HEK293 (cell line): ENCODE measurements at regions not wholly inside any gene's neighbourhood (a gene's known extent, or its start where the extent isn't known, plus 50 kb on each side); places are given as distances from the start of the nearest gene placed in this dataset.

Experiments used
- CTCF ChIA-PET: fragments of 350-600 bp; formaldehyde crosslinking; extraction: SDS; loops from one replicate; lab custom pipeline; 2021; ENCODE audit warnings: antibody characterized with exemption; lab: Yijun Ruan, JAX
- POLR2A ChIA-PET: fragments of 300-600 bp; formaldehyde crosslinking; extraction: SDS; loops from one replicate; lab custom pipeline; 2020; ENCODE audit warnings: antibody characterized with exemption, inconsistent platforms; lab: Yijun Ruan, JAX
- H3K27ac ChIP-seq: fragments of 200-500 bp; sonication (Bioruptor generic); 2 replicates; pipeline ENCODE4 v1.5.1; 2014; ENCODE audit warnings: low read depth, low read length, control low read depth, inconsistent platforms; ENCODE audit errors: extremely low read depth
- H3K36me3 ChIP-seq, 2 experiments: fragments of 200-500 bp in 1 of 2; sonication (Bioruptor generic) in 1 of 2; 1 replicate in 1 of 2; 2 replicates in 1 of 2; pipeline ENCODE4 v1.5.1; 2014 to 2017; ENCODE audit warnings: inconsistent platforms in 2 of 2, low read length in 2 of 2; ENCODE audit not compliant: control insufficient read depth in 2 of 2, insufficient read depth in 1 of 2
- H3K4me1 ChIP-seq: fragments of 200-500 bp; sonication (Bioruptor generic); 2 replicates; pipeline ENCODE4 v1.5.1; 2014; ENCODE audit warnings: mild to moderate bottlenecking, low read length, inconsistent platforms; ENCODE audit not compliant: control insufficient read depth, insufficient read depth
- H3K4me3 ChIP-seq: 2 replicates; pipeline ENCODE4 v1.5.1; 2011; ENCODE audit warnings: low read depth, mild to moderate bottlenecking, control low read depth, low read length, moderate library complexity
- H3K9me3 ChIP-seq: fragments of 200-500 bp; sonication (Bioruptor generic); 2 replicates; pipeline ENCODE4 v1.5.1; 2014; ENCODE audit warnings: low read depth, low read length, inconsistent platforms; ENCODE audit not compliant: control insufficient read depth, insufficient read depth
- FEZF1 ChIP-seq: fragments of 450-650 bp; formaldehyde crosslinking; IDR thresholded peaks from 2 replicates; pipeline ENCODE4 v1.5.1; 2016; ENCODE audit warnings: missing biosample characterization, missing genetic modification characterization
- HOXA7 ChIP-seq: sonication (generic); formaldehyde crosslinking; IDR thresholded peaks from 2 replicates; pipeline ENCODE4 v1.8.1; 2022; ENCODE audit warnings: missing genetic modification reagents, borderline replicate concordance
- MEIS1 ChIP-seq: sonication (generic); formaldehyde crosslinking; IDR thresholded peaks from 2 replicates; pipeline ENCODE4 v1.8.1; 2022; ENCODE audit warnings: missing genetic modification reagents, mild to moderate bottlenecking, borderline replicate concordance
- ZBTB20 ChIP-seq: fragments of 450-650 bp; formaldehyde crosslinking; IDR thresholded peaks from 2 replicates; pipeline ENCODE4 v1.5.1; 2016; ENCODE audit warnings: missing biosample characterization, missing genetic modification characterization
- ZBTB48 ChIP-seq: fragments of 450-650 bp; formaldehyde crosslinking; IDR thresholded peaks from 2 replicates; pipeline ENCODE4 v1.5.1; 2016; ENCODE audit warnings: missing biosample characterization, missing genetic modification characterization
- ZEB2 ChIP-seq: fragments of 450-650 bp; formaldehyde crosslinking; IDR thresholded peaks from 2 replicates; pipeline ENCODE4 v1.5.1; 2016; ENCODE audit warnings: missing biosample characterization, missing genetic modification characterization
- ZFP3 ChIP-seq: fragments of 450-650 bp; formaldehyde crosslinking; IDR thresholded peaks from 2 replicates; pipeline ENCODE4 v1.5.1; 2016; ENCODE audit warnings: low read depth, missing biosample characterization, missing genetic modification characterization
- ZNF10 ChIP-seq: fragments of 450-650 bp; formaldehyde crosslinking; IDR thresholded peaks from 2 replicates; pipeline ENCODE4 v1.5.1; 2017; ENCODE audit warnings: missing biosample characterization, missing genetic modification characterization
- ZNF138 ChIP-seq: fragments of 450-650 bp; formaldehyde crosslinking; IDR thresholded peaks from 2 replicates; pipeline ENCODE4 v1.5.1; 2016; ENCODE audit warnings: missing biosample characterization, missing genetic modification characterization, borderline replicate concordance
- ZNF169 ChIP-seq: fragments of 450-650 bp; formaldehyde crosslinking; IDR thresholded peaks from 2 replicates; pipeline ENCODE4 v1.5.1; 2016; ENCODE audit warnings: missing biosample characterization, missing genetic modification characterization
- ZNF184 ChIP-seq: fragments of 450-650 bp; IDR thresholded peaks from 2 replicates; pipeline ENCODE4 v1.5.1; 2018; ENCODE audit warnings: missing biosample characterization, mild to moderate bottlenecking, missing genetic modification characterization
- ZNF23 ChIP-seq: fragments of 450-650 bp; formaldehyde crosslinking; IDR thresholded peaks from 2 replicates; pipeline ENCODE4 v1.5.1; 2016; ENCODE audit warnings: missing biosample characterization, missing genetic modification characterization, borderline replicate concordance
- ZNF266 ChIP-seq: fragments of 450-650 bp; formaldehyde crosslinking; IDR thresholded peaks from 2 replicates; pipeline ENCODE4 v1.5.1; 2016; ENCODE audit warnings: missing biosample characterization, missing genetic modification characterization, low read depth
- ZNF292 ChIP-seq: fragments of 450-650 bp; formaldehyde crosslinking; IDR thresholded peaks from 2 replicates; pipeline ENCODE4 v1.5.1; 2016; ENCODE audit warnings: low read depth, missing biosample characterization, missing genetic modification characterization, borderline replicate concordance
- ZNF324 ChIP-seq: fragments of 450-650 bp; formaldehyde crosslinking; IDR thresholded peaks from 2 replicates; pipeline ENCODE4 v1.5.1; 2016; ENCODE audit warnings: missing biosample characterization, missing genetic modification characterization
- ZNF529 ChIP-seq: fragments of 450-650 bp; formaldehyde crosslinking; IDR thresholded peaks from 2 replicates; pipeline ENCODE4 v1.5.1; 2017; ENCODE audit warnings: missing genetic modification characterization, missing biosample characterization; ENCODE audit not compliant: insufficient replicate concordance
- ZNF549 ChIP-seq: fragments of 450-650 bp; IDR thresholded peaks from 2 replicates; pipeline ENCODE4 v1.5.1; 2018; ENCODE audit warnings: missing biosample characterization, missing genetic modification characterization, mild to moderate bottlenecking, inconsistent platforms, moderate library complexity
- ZNF561 ChIP-seq: fragments of 450-650 bp; IDR thresholded peaks from 2 replicates; pipeline ENCODE4 v1.5.1; 2018; ENCODE audit warnings: missing biosample characterization, missing genetic modification characterization, borderline replicate concordance
- ZNF580 ChIP-seq: fragments of 450-650 bp; formaldehyde crosslinking; IDR thresholded peaks from 2 replicates; pipeline ENCODE4 v1.5.1; 2016; ENCODE audit warnings: missing biosample characterization, missing genetic modification characterization
- ZNF621 ChIP-seq: fragments of 450-650 bp; formaldehyde crosslinking; IDR thresholded peaks from 2 replicates; pipeline ENCODE4 v1.5.1; 2017; ENCODE audit warnings: missing biosample characterization, missing genetic modification characterization
- ZNF777 ChIP-seq: fragments of 450-650 bp; formaldehyde crosslinking; IDR thresholded peaks from 2 replicates; pipeline ENCODE4 v1.5.1; 2017; ENCODE audit warnings: missing biosample characterization, missing genetic modification characterization, borderline replicate concordance
- ZNF785 ChIP-seq: fragments of 450-650 bp; formaldehyde crosslinking; IDR thresholded peaks from 2 replicates; pipeline ENCODE4 v1.5.1; 2016; ENCODE audit warnings: missing biosample characterization, missing genetic modification characterization
- ZNF830 ChIP-seq: fragments of 450-650 bp; IDR thresholded peaks from 2 replicates; pipeline ENCODE4 v1.5.0; 2018; ENCODE audit warnings: missing biosample characterization, missing genetic modification characterization, low read depth, mild to moderate bottlenecking, moderate library complexity
- TF ChIP-seq, protein P1 (sequence below): fragments of 450-650 bp; formaldehyde crosslinking; IDR thresholded peaks from 2 replicates; pipeline ENCODE4 v1.5.1; 2016; ENCODE audit warnings: missing biosample characterization, missing genetic modification characterization, borderline replicate concordance

DNA sequence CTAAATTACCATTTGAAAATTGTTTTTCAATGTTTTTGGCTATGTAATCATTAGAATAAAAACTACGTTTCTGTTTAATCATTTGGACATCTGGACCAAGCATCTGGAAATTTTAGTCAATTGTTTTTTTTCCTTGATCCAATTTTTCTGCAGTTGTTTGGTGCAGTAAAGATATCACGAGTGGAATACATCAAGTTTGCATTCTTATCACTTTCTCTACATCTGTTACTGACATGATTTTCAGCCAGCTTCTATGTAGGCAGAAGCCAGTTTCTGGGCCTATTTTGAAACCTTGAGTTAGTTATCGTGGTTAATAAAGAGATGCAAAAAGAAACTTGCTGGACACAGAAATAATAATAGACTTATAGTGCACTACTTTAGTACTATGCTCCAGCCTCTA lies 277.9 kb upstream of the ADAMTS5 start:
- H3K9me3 ChIP-seq, result no peaks in the 10 kb centered on the region
- no peaks in the 10 kb centered on the region for H3K4me1 ChIP-seq
- H3K27ac ChIP-seq, result no peak overlapping the region
- no peak overlapping the region for H3K4me3 ChIP-seq
- H3K36me3 ChIP-seq, result no peaks in the 10 kb centered on the region
- CTCF ChIA-PET, result no interaction called here
- no peak for TF ChIP-seq ZNF561 (tag by site-specific recombination)
- TF ChIP-seq ZNF549 (tag by site-specific recombination), result no peak
- no peak for TF ChIP-seq ZNF266 (tag by site-specific recombination)
- TF ChIP-seq FEZF1 (tag by site-specific recombination), result no peak
- TF ChIP-seq ZNF169 (tag by site-specific recombination), result no peak
- TF ChIP-seq ZBTB48 (tag by site-specific recombination), result no peak
- TF ChIP-seq ZNF777 (tag by site-specific recombination), result no peak
- TF ChIP-seq ZBTB20 (tag by site-specific recombination), result no peak
- TF ChIP-seq, protein P1, sequence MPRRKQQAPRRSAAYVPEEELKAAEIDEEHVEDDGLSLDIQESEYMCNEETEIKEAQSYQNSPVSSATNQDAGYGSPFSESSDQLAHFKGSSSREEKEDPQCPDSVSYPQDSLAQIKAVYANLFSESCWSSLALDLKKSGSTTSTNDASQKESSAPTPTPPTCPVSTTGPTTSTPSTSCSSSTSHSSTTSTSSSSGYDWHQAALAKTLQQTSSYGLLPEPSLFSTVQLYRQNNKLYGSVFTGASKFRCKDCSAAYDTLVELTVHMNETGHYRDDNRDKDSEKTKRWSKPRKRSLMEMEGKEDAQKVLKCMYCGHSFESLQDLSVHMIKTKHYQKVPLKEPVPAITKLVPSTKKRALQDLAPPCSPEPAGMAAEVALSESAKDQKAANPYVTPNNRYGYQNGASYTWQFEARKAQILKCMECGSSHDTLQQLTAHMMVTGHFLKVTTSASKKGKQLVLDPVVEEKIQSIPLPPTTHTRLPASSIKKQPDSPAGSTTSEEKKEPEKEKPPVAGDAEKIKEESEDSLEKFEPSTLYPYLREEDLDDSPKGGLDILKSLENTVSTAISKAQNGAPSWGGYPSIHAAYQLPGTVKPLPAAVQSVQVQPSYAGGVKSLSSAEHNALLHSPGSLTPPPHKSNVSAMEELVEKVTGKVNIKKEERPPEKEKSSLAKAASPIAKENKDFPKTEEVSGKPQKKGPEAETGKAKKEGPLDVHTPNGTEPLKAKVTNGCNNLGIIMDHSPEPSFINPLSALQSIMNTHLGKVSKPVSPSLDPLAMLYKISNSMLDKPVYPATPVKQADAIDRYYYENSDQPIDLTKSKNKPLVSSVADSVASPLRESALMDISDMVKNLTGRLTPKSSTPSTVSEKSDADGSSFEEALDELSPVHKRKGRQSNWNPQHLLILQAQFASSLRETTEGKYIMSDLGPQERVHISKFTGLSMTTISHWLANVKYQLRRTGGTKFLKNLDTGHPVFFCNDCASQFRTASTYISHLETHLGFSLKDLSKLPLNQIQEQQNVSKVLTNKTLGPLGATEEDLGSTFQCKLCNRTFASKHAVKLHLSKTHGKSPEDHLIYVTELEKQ (tag by site-specific recombination), result no peak
- TF ChIP-seq, all 188 proteins: peak for 0
- POLR2A ChIA-PET, result no interaction called here

- Histone ChIP-seq H3K36me3 (no peaks in the 10 kb centered on the region), H3K4me3 (no peak overlapping the region), H3K9me3 (no peaks in the 10 kb centered on the region), H3K4me1 (no peaks in the 10 kb centered on the region), H3K27ac (no peak overlapping the region)
- ChIA-PET CTCF (no interaction called here), POLR2A (no interaction called here)
- TF ChIP-seq ZNF10 (tag by site-specific recombination) (no peak), MEIS1 (no peak), ZNF184 (no peak), ZNF830 (tag by site-specific recombination) (no peak), HOXA7 (CRISPR knock-in tag) (no peak), ZNF529 (tag by site-specific recombination) (no peak), ZNF138 (tag by site-specific recombination) (no peak)
Observed at GRCh38 chr21:27244352-27244751, 277.5 kb upstream of the ADAMTS5 start.

GRCh38 chr21:27240839-27241238 lies 274.0 kb upstream of the ADAMTS5 start:
- no peaks in the 10 kb centered on the region for H3K36me3 ChIP-seq
- no peaks in the 10 kb centered on the region for H3K4me1 ChIP-seq
- no peak overlapping the region for H3K4me3 ChIP-seq
- no peak overlapping the region for H3K27ac ChIP-seq
- ChIA-PET CTCF (interaction anchor here (0.7 to 1.0 kb wide), 2 partner anchors 9 to 15 kb away, joined by 3 read pairs; no protein-coding TSS in a partner anchor), POLR2A (no interaction called here)
- TF ChIP-seq ZNF292 (no peak), ZNF23 (tag by site-specific recombination) (no peak), ZNF580 (tag by site-specific recombination) (no peak), ZEB2 (tag by site-specific recombination) (no peak), ZFP3 (tag by site-specific recombination) (no peak), ZNF324 (tag by site-specific recombination) (no peak), ZNF785 (no peak), ZNF621 (tag by site-specific recombination) (no peak)
- H3K9me3 ChIP-seq, result no peaks in the 10 kb centered on the region
